ENCODE measurements at regions not wholly inside any gene's neighbourhood (a gene's known extent, or its start where the extent isn't known, plus 50 kb on each side); places are given as distances from the start of the nearest gene placed in this dataset.

GRCh38 chr1:48082271-48082962 is 85.2 kb upstream of the TRABD2B start:
- TF ChIP-seq CTCF (IDR thresholded peaks at IDR 0.05) (no peak), POLR2AphosphoS5 (IDR thresholded peaks at IDR 0.05; ENCODE audit: insufficient read depth in 1 of 2, low read depth in 1 of 2) (no peak)

Measured in vagina (tissue), 2 donors.